ENCODE measurements at regions not wholly inside any gene's neighbourhood (a gene's known extent, or its start where the extent isn't known, plus 50 kb on each side); places are given as distances from the start of the nearest gene placed in this dataset.

DNA sequence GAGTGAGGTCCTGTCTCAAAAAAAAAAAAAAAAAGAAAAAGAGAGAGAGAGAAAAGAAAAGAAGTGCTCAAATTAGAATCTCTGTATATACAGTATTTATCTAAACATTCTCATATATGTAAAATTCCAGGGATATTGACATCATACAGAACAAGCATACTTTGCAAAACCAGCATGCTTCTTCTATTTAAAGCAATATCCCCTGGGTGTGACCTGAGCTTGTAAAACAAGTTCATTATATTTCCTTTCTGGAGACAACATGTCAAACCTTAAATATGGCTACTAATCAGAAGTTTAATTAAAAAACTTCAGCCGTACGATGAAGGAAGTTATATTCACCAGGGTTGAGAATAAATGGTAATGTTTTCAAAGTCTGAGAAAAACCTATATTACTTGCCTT, 175.8 kb upstream of the HMGA2 start:
- WGBS = 33% methylated on average over 2 of the region's 2 CpGs
- Histone ChIP-seq H3K36me3 (no peaks in the 10 kb centered on the region), H3K9me3 (no peaks in the 10 kb centered on the region), H3K4me3 (no peak overlapping the region), H3K4me1 (peaks cover 7% of the 10 kb centered on the region), H3K27ac (no peak overlapping the region), H3K27me3 (no peaks in the 10 kb centered on the region)
- TF ChIP-seq POLR2AphosphoS5 (IDR thresholded peaks at IDR 0.05) (no peak), POLR2A (IDR thresholded peaks at IDR 0.05) (no peak)
- DNase-seq (ENCODE audit: low spot score in 2 of 2) = no peak

- TF ChIP-seq EP300 (IDR thresholded peaks at IDR 0.05) = no peak
- TF ChIP-seq POLR2AphosphoS5 (IDR thresholded peaks at IDR 0.05) = peak in 1 of 3 donors; percentile 28
- H3K27ac ChIP-seq = peak overlapping the region; percentile 48
- no peaks in the 10 kb centered on the region for H3K36me3 ChIP-seq
- no peaks in the 10 kb centered on the region for H3K27me3 ChIP-seq
- no peak for DNase-seq (ENCODE audit: low spot score in 2 of 2)
- H3K4me1 ChIP-seq = peaks cover 7% of the 10 kb centered on the region
- WGBS = 37% methylated on average over 3 of the region's 3 CpGs
- H3K4me3 ChIP-seq = no peak overlapping the region
- H3K9me3 ChIP-seq = no peaks in the 10 kb centered on the region
Measured at GRCh38 chr12:65649126-65649525, 175.2 kb upstream of the HMGA2 start.

GRCh38 chr12:65651060-65651459, 173.2 kb upstream of the HMGA2 start:
- Histone ChIP-seq H3K27me3 (no peaks in the 10 kb centered on the region), H3K4me1 (peaks cover 7% of the 10 kb centered on the region)

GRCh38 chr12:65653321-65653720, 171.0 kb upstream of the HMGA2 start:
- DNase-seq (ENCODE audit: low spot score in 2 of 2) = no peak
- TF ChIP-seq POLR2A (IDR thresholded peaks at IDR 0.05) (no peak), EP300 (IDR thresholded peaks at IDR 0.05) (no peak), POLR2AphosphoS5 (IDR thresholded peaks at IDR 0.05) (no peak)
- TF ChIP-seq, protein P1, sequence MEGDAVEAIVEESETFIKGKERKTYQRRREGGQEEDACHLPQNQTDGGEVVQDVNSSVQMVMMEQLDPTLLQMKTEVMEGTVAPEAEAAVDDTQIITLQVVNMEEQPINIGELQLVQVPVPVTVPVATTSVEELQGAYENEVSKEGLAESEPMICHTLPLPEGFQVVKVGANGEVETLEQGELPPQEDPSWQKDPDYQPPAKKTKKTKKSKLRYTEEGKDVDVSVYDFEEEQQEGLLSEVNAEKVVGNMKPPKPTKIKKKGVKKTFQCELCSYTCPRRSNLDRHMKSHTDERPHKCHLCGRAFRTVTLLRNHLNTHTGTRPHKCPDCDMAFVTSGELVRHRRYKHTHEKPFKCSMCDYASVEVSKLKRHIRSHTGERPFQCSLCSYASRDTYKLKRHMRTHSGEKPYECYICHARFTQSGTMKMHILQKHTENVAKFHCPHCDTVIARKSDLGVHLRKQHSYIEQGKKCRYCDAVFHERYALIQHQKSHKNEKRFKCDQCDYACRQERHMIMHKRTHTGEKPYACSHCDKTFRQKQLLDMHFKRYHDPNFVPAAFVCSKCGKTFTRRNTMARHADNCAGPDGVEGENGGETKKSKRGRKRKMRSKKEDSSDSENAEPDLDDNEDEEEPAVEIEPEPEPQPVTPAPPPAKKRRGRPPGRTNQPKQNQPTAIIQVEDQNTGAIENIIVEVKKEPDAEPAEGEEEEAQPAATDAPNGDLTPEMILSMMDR (IDR thresholded peaks at IDR 0.05) = no peak
- H3K4me1 ChIP-seq = peaks cover 7% of the 10 kb centered on the region
- H3K9me3 ChIP-seq = no peaks in the 10 kb centered on the region
- no peak overlapping the region for H3K27ac ChIP-seq
- H3K27me3 ChIP-seq = no peaks in the 10 kb centered on the region
- H3K4me3 ChIP-seq = no peak overlapping the region
- H3K36me3 ChIP-seq = no peaks in the 10 kb centered on the region
- WGBS = 83% methylated on average over 2 of the region's 2 CpGs

More at GRCh38 chr12:65651060-65651459, 173.2 kb upstream of the HMGA2 start:
- H3K9me3 ChIP-seq = no peaks in the 10 kb centered on the region
- WGBS = 96% methylated on average over 3 of the region's 3 CpGs
- DNase-seq (ENCODE audit: low spot score in 2 of 2) = no peak
- TF ChIP-seq, protein P1 (IDR thresholded peaks at IDR 0.05) = no peak
- no peak for TF ChIP-seq POLR2A (IDR thresholded peaks at IDR 0.05)
- TF ChIP-seq EP300 (IDR thresholded peaks at IDR 0.05) = no peak
- no peak for TF ChIP-seq POLR2AphosphoS5 (IDR thresholded peaks at IDR 0.05)
- H3K4me3 ChIP-seq = no peak overlapping the region
- H3K27ac ChIP-seq = no peak overlapping the region
- H3K36me3 ChIP-seq = no peaks in the 10 kb centered on the region

DNA sequence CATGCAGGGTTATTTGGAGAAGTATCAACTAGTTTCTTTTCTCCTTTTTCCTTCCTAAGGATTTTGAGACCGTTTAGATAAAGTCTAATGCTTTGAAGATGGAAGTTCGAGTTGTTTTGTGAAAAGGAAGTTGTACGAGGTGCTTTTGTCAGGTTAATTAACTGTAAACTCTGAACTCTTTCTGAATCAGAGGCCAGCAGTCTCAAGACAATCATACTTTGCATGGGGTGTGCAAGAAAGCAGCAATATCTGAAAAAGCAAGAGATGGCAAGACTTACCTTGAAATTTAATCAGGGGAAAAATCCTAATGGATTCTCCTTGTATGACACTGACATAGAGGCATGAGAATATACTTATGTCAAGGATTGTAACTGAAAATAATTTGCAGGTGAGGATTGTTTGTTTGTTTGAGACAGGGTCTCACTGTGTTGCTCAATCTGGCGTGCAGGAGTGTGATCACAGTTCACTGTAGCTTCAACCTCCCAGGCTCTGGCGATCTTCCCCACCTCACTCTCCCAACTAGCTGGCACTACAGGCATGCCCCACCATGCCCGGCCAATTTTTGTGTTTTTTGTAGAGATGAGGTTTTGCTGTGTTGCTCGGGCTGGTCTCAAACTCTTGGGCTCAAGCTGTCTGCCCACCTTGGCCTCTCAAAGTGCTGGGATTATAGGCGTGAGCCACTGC, 170.2 kb upstream of the HMGA2 start:
- Histone ChIP-seq H3K9me3 (no peaks in the 10 kb centered on the region), H3K27ac (no peak overlapping the region), H3K27me3 (no peaks in the 10 kb centered on the region), H3K4me3 (no peak overlapping the region), H3K4me1 (no peaks in the 10 kb centered on the region), H3K36me3 (no peaks in the 10 kb centered on the region)
- 72% methylated on average over 8 of the region's 8 CpGs for WGBS
- TF ChIP-seq POLR2AphosphoS5 (IDR thresholded peaks at IDR 0.05) (no peak), EP300 (IDR thresholded peaks at IDR 0.05) (no peak), POLR2A (IDR thresholded peaks at IDR 0.05) (no peak)
- TF ChIP-seq, protein P1 (IDR thresholded peaks at IDR 0.05) = no peak
- DNase-seq (ENCODE audit: low spot score in 2 of 2) = no peak

GRCh38 chr12:65655074-65655493, 169.2 kb upstream of the HMGA2 start:
- Histone ChIP-seq H3K9me3 (no peaks in the 10 kb centered on the region), H3K4me3 (no peak overlapping the region), H3K27me3 (no peaks in the 10 kb centered on the region), H3K36me3 (no peaks in the 10 kb centered on the region), H3K27ac (no peak overlapping the region), H3K4me1 (no peaks in the 10 kb centered on the region)
- TF ChIP-seq, protein P1 (IDR thresholded peaks at IDR 0.05) = no peak
- no peak for TF ChIP-seq POLR2AphosphoS5 (IDR thresholded peaks at IDR 0.05)
- TF ChIP-seq EP300 (IDR thresholded peaks at IDR 0.05) = no peak
- TF ChIP-seq POLR2A (IDR thresholded peaks at IDR 0.05) = no peak
- 92% methylated on average over 7 of the region's 7 CpGs for whole genome bisulfite sequencing
- no peak for DNase-seq (ENCODE audit: low spot score in 2 of 2)
